Esophagus muscularis mucosa (tissue), 3 donors: ENCODE measurements at regions not wholly inside any gene's neighbourhood (a gene's known extent, or its start where the extent isn't known, plus 50 kb on each side); places are given as distances from the start of the nearest gene placed in this dataset.

Source experiments
- EP300 ChIP-seq: sonication (generic); formaldehyde crosslinking; IDR thresholded peaks from one replicate; pipeline ENCODE4 v1.6.1; 2017; ENCODE audit warnings: antibody characterized with exemption
- TF ChIP-seq, protein P1 (sequence below), 3 experiments: fragments of 200-600 bp in 2 of 3; fragments of 450-650 bp in 1 of 3; sonication (generic) in 2 of 3; IDR thresholded peaks; one replicate each; pipeline ENCODE4 v1.5.1; 2017 to 2019; ENCODE audit warnings: antibody characterized with exemption in 3 of 3, mild to moderate bottlenecking in 2 of 3, moderate library complexity in 1 of 3

DNA sequence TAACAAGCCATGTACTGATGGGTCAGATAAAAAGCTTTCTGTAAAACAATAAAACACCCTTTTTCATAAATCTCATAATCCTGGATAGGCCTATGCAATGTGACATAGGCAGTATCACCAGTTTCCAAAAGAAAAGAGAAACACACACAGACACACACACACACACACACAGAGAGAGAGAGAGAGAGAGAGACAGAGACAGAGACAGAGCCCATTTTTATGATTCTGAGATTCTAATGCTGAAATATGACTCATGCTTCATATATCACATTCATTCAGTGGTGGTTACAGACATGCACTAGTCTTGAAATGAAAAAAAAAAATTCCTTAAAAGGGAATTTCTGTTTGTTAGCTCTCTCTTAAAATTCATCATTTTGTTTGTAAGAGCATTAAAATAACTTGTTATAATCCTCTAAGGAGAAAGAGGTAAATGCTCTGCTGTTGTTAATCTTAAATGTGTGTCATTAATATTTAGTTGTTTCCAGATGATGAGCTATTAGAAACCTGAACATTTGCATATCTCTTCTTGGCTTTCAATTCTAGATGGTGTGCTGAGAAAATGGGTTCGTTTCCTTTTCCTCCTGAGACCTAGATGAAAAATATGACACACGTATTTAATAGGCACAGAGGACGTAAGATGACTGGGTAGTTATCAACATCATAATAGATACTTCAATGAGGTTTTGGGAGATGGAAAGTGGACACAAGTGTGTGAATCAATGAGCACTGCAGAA lies 1598.7 kb upstream of the ACVR2A start:
- TF ChIP-seq, protein P1, sequence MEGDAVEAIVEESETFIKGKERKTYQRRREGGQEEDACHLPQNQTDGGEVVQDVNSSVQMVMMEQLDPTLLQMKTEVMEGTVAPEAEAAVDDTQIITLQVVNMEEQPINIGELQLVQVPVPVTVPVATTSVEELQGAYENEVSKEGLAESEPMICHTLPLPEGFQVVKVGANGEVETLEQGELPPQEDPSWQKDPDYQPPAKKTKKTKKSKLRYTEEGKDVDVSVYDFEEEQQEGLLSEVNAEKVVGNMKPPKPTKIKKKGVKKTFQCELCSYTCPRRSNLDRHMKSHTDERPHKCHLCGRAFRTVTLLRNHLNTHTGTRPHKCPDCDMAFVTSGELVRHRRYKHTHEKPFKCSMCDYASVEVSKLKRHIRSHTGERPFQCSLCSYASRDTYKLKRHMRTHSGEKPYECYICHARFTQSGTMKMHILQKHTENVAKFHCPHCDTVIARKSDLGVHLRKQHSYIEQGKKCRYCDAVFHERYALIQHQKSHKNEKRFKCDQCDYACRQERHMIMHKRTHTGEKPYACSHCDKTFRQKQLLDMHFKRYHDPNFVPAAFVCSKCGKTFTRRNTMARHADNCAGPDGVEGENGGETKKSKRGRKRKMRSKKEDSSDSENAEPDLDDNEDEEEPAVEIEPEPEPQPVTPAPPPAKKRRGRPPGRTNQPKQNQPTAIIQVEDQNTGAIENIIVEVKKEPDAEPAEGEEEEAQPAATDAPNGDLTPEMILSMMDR (IDR thresholded peaks at IDR 0.05), result no peak
- no peak for TF ChIP-seq EP300
